Caco-2 (cell line): ENCODE measurements at regions not wholly inside any gene's neighbourhood (a gene's known extent, or its start where the extent isn't known, plus 50 kb on each side); places are given as distances from the start of the nearest gene placed in this dataset.

Experiments used
- BruUV-seq: library from RNA; stranded (reverse); fragments of 400-500 nt; replicated peaks from 2 replicates; lab custom pipeline; 2021; lab: Mats Ljungman, UMichigan
- CTCF ChIA-PET: fragments of 300-600 bp; sonication (Branson Sonifier 250); formaldehyde crosslinking; loops from one replicate; lab custom pipeline; 2022; ENCODE audit warnings: antibody characterized with exemption; lab: Charles Lee
- POLR2A ChIA-PET: fragments of 300-600 bp; sonication (Branson Sonifier 250); formaldehyde crosslinking; loops from one replicate; lab custom pipeline; 2022; ENCODE audit warnings: antibody characterized with exemption; lab: Charles Lee
- DNase-seq, 2 experiments: peaks; one replicate each; pipeline versions ENCODE4 v3.0.0 to v3.0.0-alpha.2; 2020 to 2022
- H3K27me3 ChIP-seq: replicated peaks from 2 replicates; pipeline ENCODE4 v1.6.0; 2011; ENCODE audit warnings: low read length; ENCODE audit not compliant: control insufficient read depth, insufficient read depth
- H3K36me3 ChIP-seq: 2 replicates; pipeline ENCODE4 v1.5.1; 2011; ENCODE audit warnings: low read length; ENCODE audit not compliant: control insufficient read depth, insufficient read depth
- H3K4me1 ChIP-seq: fragments of 250-450 bp; sonication (Bioruptor Pico); 2 replicates; pipeline ENCODE4 v1.5.1; 2020; ENCODE audit warnings: mild to moderate bottlenecking
- H3K4me3 ChIP-seq: 2 replicates; pipeline ENCODE4 v1.5.1; 2011; ENCODE audit warnings: low read depth, mild to moderate bottlenecking, control low read depth, low read length
- H3K9me3 ChIP-seq: fragments of 250-450 bp; sonication (Bioruptor Pico); 2 replicates; pipeline ENCODE4 v1.5.1; 2020; ENCODE audit warnings: mild to moderate bottlenecking, moderate library complexity
- H3K27ac Mint-ChIP-seq: one replicate; pipeline ENCODE4 v1.8.0; 2022; ENCODE audit warnings: mixed read lengths; ENCODE audit not compliant: unreplicated experiment
- H3K27me3 Mint-ChIP-seq: one replicate; pipeline ENCODE4 v1.8.0; 2022; ENCODE audit warnings: mixed read lengths; ENCODE audit not compliant: insufficient read depth, unreplicated experiment
- H3K36me3 Mint-ChIP-seq: one replicate; pipeline ENCODE4 v1.8.0; 2022; ENCODE audit warnings: mild to moderate bottlenecking, mixed read lengths; ENCODE audit not compliant: insufficient read depth, unreplicated experiment
- H3K4me1 Mint-ChIP-seq: one replicate; pipeline ENCODE4 v1.8.0; 2022; ENCODE audit warnings: low read depth, mixed read lengths; ENCODE audit not compliant: unreplicated experiment
- H3K4me3 Mint-ChIP-seq: one replicate; pipeline ENCODE4 v1.8.0; 2022; ENCODE audit warnings: mild to moderate bottlenecking, moderate library complexity, mixed read lengths; ENCODE audit not compliant: unreplicated experiment
- H3K9me3 Mint-ChIP-seq: one replicate; pipeline ENCODE4 v1.8.0; 2022; ENCODE audit warnings: mixed read lengths; ENCODE audit not compliant: unreplicated experiment
- CTCF ChIP-seq, 2 experiments: fragments of 200-600 bp in 1 of 2; IDR thresholded peaks; 1 replicate in 1 of 2; 2 replicates in 1 of 2; pipeline versions ENCODE4 v1.5.1 to v1.8.0; 2011 to 2022; ENCODE audit warnings: antibody characterized with exemption in 1 of 2, control low read depth in 1 of 2, inconsistent platforms in 1 of 2, low read depth in 1 of 2, low read length in 1 of 2, mild to moderate bottlenecking in 1 of 2, moderate library complexity in 1 of 2; ENCODE audit not compliant: insufficient read depth in 1 of 2, severe bottlenecking in 1 of 2, unreplicated experiment in 1 of 2
- intact Hi-C: fragments of 100-400 bp; cut with micrococcal nuclease; formaldehyde crosslinking; loops from one replicate; pipeline ENCODE4 v1.10.0; 2022; ENCODE audit not compliant: unreplicated experiment

- no TSS peak for BruUV-seq
- Mint-ChIP-seq H3K9me3 (peaks cover 33% of the 10 kb centered on the region), H3K36me3 (no peaks in the 10 kb centered on the region), H3K4me1 (no peaks in the 10 kb centered on the region), H3K4me3 (no peak overlapping the region), H3K27ac (no peak overlapping the region), H3K27me3 (peaks cover 26% of the 10 kb centered on the region)
- intact Hi-C loops = no loop called here
- Histone ChIP-seq H3K4me3 (no peak overlapping the region), H3K36me3 (no peaks in the 10 kb centered on the region), H3K9me3 (no peaks in the 10 kb centered on the region), H3K4me1 (no peaks in the 10 kb centered on the region), H3K27me3 (no peaks in the 10 kb centered on the region)
- DNase-seq = no peak
- TF ChIP-seq CTCF (IDR thresholded peaks at IDR 0.05; ENCODE audit: insufficient read depth in 1 of 2, low read depth in 1 of 2, low read length in 1 of 2, severe bottlenecking in 1 of 2, unreplicated experiment in 1 of 2) = no peak
- ChIA-PET POLR2A (no interaction called here), CTCF (no interaction called here)
Measured at GRCh38 chr17:69655902-69656301, 241.4 kb downstream of the MAP2K6 start.

DNA sequence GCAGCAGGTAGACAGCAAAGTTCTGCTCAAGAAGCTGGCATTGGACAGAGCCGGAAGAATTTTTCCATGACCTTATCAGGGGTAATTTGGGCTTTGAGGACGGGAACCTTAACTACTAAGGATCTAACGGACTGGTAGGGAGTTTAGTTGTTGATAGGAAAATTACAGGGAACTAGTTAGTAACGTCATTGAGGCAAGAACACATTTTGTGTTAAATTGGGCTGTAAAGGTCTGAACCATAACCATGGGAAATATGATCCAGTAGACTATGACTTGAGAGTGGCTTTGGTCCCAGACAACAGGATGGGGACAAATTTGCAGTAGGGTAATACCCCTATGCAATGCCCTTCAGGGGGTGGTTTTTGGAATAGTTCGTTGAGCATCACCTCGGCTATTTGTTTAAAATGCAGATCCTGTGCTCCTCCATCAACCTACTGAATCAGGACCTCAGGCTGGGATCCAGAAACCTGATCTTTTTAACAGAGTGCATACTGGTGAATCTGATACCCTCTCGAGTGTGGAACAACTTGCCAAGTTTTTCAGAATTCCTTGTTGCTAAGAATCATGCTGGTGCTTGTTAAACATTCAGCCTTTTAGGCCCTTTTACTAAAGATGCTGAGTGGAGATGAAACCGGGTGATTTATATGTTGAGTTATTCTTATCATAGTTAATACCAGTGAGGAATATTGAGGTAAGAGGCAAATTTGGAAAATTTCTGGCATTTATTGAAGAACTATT, 255.1 kb downstream of the MAP2K6 start:
- TF ChIP-seq CTCF (IDR thresholded peaks at IDR 0.05; ENCODE audit: insufficient read depth in 1 of 2, low read depth in 1 of 2, low read length in 1 of 2, severe bottlenecking in 1 of 2, unreplicated experiment in 1 of 2) = no peak
- ChIA-PET CTCF (no interaction called here), POLR2A (no interaction called here)
- BruUV-seq = no TSS peak
- no peaks in the 10 kb centered on the region for H3K36me3 ChIP-seq
- Mint-ChIP-seq H3K4me3 (no peak overlapping the region), H3K36me3 (no peaks in the 10 kb centered on the region), H3K27me3 (no peaks in the 10 kb centered on the region), H3K4me1 (no peaks in the 10 kb centered on the region), H3K9me3 (no peaks in the 10 kb centered on the region), H3K27ac (no peak overlapping the region)
- no peaks in the 10 kb centered on the region for H3K9me3 ChIP-seq
- intact Hi-C loops = no loop called here
- DNase-seq = no peak
- no peaks in the 10 kb centered on the region for H3K4me1 ChIP-seq
- H3K4me3 ChIP-seq = no peak overlapping the region
- H3K27me3 ChIP-seq = no peaks in the 10 kb centered on the region

DNA sequence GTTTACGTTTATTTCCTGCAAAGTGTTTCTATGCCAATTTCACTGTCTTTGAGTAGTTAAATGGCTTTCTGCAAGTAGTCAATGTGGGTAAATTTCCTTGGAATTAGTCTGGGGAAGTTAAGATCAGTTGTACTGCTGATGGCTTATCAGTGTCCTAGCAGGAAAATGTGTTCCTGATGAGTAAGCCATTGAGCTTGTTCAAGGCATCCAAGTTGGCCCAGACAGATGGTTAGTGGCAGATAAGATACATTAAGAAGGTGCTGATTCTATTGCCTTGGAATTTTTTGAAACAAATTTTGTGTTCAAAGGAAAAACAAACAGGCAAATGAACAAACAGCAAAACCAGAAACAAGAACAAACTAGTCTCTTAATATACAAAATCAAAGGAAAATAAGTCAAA, 258.4 kb downstream of the MAP2K6 start:
- Mint-ChIP-seq H3K4me1 (no peaks in the 10 kb centered on the region), H3K4me3 (no peak overlapping the region), H3K9me3 (no peaks in the 10 kb centered on the region), H3K36me3 (no peaks in the 10 kb centered on the region), H3K27me3 (no peaks in the 10 kb centered on the region), H3K27ac (no peak overlapping the region)
- DNase-seq = no peak
- intact Hi-C loops = no loop called here
- TF ChIP-seq CTCF (IDR thresholded peaks at IDR 0.05; ENCODE audit: insufficient read depth in 1 of 2, low read depth in 1 of 2, low read length in 1 of 2, severe bottlenecking in 1 of 2, unreplicated experiment in 1 of 2) = no peak
- ChIA-PET CTCF (no interaction called here), POLR2A (no interaction called here)
- H3K36me3 ChIP-seq = no peaks in the 10 kb centered on the region
- H3K27me3 ChIP-seq = no peaks in the 10 kb centered on the region
- H3K4me3 ChIP-seq = no peak overlapping the region
- H3K9me3 ChIP-seq = no peaks in the 10 kb centered on the region
- H3K4me1 ChIP-seq = no peaks in the 10 kb centered on the region
- no TSS peak for BruUV-seq
